PC-3 (cell line): ENCODE measurements at regions not wholly inside any gene's neighbourhood (a gene's known extent, or its start where the extent isn't known, plus 50 kb on each side); places are given as distances from the start of the nearest gene placed in this dataset.

Experiments
- CTCF ChIP-seq: fragments of 300-600 bp; sonication (generic); conservative IDR thresholded peaks from 2 replicates; pipeline ENCODE4 v1.5.1; 2017; ENCODE audit warnings: antibody characterized with exemption, low read depth, mild to moderate bottlenecking, low read length
- EZH2phosphoT487 ChIP-seq: fragments of 300-600 bp; sonication (generic); IDR thresholded peaks from 2 replicates; pipeline ENCODE4 v1.6.1; 2018; ENCODE audit warnings: mild to moderate bottlenecking, antibody characterized with exemption, low read length, borderline replicate concordance

GRCh38 chr5:34574936-34575467 lies 81.1 kb upstream of the RAI14 start:
- TF ChIP-seq CTCF (no peak), EZH2phosphoT487 (no peak)
